ENCODE measurements at regions not wholly inside any gene's neighbourhood (a gene's known extent, or its start where the extent isn't known, plus 50 kb on each side); places are given as distances from the start of the nearest gene placed in this dataset.

- TF ChIP-seq TP53 (CRISPR knock-in tag; IDR thresholded peaks at IDR 0.05) (no peak), CTCF (IDR thresholded peaks at IDR 0.05) (no peak)
These were observed 460.5 kb upstream of the TRIB2 start for GRCh38 chr2:12256206-12256605.

Measured in A549 (cell line).